ENCODE measurements at regions not wholly inside any gene's neighbourhood (a gene's known extent, or its start where the extent isn't known, plus 50 kb on each side); places are given as distances from the start of the nearest gene placed in this dataset.

DNA sequence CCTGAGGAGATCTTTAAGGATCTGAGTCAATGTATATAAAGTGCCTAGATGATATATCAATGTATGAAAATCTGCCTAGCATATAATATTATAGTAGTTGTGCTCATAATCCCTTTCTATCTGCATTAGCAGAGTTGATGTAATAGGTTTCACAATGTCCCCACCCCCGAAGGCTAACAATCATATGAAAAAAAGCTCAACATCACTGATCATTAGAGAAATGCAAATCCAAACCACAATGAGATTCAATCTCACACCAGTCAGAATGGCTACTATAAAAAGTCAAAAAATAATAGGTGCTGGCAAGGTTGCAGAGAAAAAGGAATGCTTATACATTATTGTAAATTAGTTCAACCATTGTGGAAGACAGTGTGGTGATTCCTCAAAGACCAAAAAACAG is 147.8 kb upstream of the DPT start:
- DNase-seq, result no peak

GRCh38 chr1:168879896-168880734 is 151.1 kb upstream of the DPT start:
- DNase-seq, result peak; percentile 42

GRCh38 chr1:168881656-168882260 is 152.8 kb upstream of the DPT start:
- no peak for DNase-seq

- no peak for DNase-seq
Observed at GRCh38 chr1:168887381-168887780, 158.4 kb upstream of the DPT start.

DNA sequence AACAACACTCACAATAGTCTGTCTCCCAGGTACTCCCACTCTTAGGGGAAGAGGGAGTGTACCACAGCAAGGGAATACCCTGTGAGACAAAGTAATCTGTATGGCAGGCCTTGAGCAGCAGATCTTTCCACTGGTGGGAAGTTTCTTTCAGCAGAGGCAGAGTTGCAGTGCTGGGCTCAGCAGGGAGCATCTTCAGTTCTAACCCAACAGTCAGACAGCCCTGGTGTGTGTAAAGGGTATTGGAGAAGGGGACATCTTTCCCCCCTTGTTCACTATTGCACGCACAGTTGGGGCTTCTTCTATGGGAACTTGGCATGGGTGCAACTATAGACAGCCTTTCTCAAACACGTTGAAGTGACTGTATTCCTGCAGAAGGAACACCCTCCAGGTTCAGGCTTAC is 159.4 kb upstream of the DPT start:
- DNase-seq, result no peak

GRCh38 chr1:168892931-168893330 is 163.9 kb upstream of the DPT start:
- DNase-seq, result no peak

DNA sequence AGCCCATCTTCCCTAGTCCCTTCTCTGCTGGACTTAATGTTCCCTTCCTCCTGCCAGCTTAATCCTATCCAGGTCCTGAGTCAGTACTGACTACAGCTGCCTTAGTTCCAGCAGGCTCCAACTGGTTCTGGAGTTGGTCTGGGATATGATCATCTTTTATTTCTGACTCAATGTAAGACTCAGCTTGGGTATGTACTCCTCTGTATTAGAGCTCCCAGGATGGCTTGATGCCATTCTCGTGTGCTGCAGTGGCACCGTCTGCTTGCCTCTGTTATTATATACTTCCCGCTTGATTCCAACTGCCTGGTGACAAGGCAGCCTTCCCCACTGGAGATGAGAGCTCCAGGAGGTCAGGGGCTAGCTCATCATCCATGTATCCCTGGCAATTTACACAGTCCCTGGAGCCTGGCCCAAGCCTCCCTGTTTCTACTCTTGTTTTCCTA is 164.4 kb upstream of the DPT start:
- peak; percentile 58 for DNase-seq

- DNase-seq, result no peak
Observed at GRCh38 chr1:168894397-168894903, 165.4 kb upstream of the DPT start.

DNA sequence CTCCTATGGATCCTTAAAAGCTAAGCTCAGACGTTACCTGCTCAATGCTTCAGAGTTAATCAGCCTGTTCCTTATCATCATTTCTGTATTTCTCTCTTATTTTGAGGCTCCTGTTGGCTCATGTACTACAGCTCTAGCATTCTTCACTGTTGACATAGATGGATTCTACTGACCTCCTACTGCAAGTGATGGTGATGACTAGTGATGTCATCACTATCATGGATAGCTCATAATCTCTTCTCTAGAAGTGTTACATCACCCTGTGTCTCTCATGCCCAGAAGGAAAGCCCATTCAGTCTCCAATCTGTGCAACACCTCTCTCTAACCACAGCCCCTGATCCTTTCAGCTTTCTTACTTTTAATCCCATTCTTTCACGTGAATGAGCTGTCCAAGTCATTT is 168.2 kb upstream of the DPT start:
- DNase-seq, result no peak

DNA sequence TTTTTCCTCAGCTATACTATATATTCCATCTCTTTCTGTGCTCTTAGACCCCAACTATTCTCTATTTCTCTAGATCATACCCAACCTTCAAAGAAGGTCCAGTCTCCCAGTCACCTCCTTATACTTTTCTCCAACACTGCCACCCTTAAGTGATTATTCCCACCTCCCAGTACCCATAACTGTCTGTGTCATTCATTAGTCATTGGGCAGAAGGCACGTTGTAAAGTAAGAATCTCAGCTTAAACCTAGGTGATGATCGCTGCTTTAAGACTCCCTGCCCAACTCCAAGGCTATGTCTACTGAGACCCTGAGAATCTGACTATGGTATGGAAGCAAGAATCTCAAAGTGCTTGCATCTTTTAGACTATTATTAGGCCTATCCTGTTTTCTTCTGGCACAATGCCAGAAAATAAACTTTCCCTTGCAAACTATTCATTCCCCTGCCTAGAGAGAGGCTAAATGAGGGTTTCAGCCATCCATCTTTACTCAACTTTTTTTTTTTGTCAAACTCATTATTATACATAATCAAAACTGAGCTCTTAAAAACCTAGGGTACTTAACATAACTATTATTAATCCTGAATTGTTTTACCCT is 174.3 kb upstream of the DPT start:
- no peak for DNase-seq

DNA sequence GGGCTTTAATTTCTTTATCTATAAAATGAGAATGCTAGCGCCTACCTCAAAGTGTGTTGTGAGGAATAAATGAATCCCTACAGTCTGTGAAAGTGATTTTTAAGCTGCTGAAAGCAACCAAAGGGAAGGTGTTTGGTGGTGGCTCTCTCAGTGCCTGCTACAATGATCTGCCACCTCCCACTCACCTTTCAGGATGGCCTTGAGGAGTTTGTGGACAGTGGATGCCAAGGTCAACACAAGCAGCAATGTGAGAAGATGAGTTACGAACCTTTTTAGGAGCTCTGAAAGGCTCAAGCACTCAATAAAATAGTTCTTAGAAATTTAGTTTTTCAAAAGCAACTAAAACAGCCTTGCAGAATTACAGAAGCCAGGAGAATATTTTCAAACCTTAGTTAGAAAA is 176.6 kb upstream of the DPT start:
- DNase-seq, result no peak

GRCh38 chr1:168906367-168906766 is 177.4 kb upstream of the DPT start:
- no peak for DNase-seq

DNA sequence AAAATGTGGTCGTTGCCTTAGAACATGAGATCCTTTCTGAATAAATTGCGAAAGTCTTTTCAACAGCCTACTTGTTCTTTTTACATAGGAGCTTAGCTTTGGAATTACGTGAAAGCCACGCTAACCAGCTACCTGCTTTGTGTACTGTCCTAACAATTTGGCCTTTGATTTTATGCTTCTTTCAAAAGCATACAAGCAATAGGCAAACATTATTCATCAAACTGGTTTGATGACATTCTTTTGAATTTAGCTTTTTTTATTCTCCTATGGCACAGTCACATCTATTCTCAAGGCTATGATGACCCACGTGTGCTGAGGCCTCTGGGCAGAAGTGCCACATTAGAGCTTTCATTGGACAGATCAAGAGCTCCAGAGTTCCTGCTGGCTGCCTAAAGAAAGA is 178.0 kb upstream of the DPT start:
- no peak for DNase-seq

- no peak for DNase-seq
Observed at GRCh38 chr1:168907786-168908348, 178.9 kb upstream of the DPT start.

GRCh38 chr1:168910403-168910802 is 181.4 kb upstream of the DPT start:
- no peak for DNase-seq

- no peak for DNase-seq
Observed at GRCh38 chr1:168911370-168911769, 182.4 kb upstream of the DPT start.

- peak; percentile 84 for DNase-seq
Observed at GRCh38 chr1:168913711-168914463, 184.9 kb upstream of the DPT start.

GRCh38 chr1:168917309-168917708 is 188.3 kb upstream of the DPT start:
- no peak for DNase-seq

DNA sequence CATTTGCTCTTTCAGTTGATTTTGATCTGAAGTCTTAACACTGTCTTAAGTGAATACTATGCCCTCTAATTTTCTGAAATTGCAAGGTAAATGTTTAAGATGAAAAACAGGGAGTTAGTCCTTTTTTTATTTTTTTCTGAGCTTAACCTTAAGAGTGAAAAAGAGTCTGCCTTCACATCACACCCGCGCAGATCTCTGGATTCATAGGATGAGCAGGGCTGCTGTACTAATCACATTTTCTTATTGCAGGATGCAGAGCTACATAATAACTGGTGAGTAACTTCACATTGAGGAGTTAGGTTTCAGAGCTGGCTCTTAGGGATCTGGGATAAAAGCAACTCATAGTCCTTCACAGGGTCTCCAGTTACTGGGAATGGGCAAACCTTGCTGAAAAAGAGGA is 188.7 kb upstream of the ATP1B1 start:
- DNase-seq, result no peak

GRCh38 chr1:168918860-168919741 is 187.4 kb upstream of the ATP1B1 start:
- no peak for DNase-seq

GRCh38 chr1:168920456-168921094 is 185.9 kb upstream of the ATP1B1 start:
- peak; percentile 20 for DNase-seq
